ENCODE measurements at regions not wholly inside any gene's neighbourhood (a gene's known extent, or its start where the extent isn't known, plus 50 kb on each side); places are given as distances from the start of the nearest gene placed in this dataset.

GRCh38 chrX:20593402-20593801, 326.7 kb upstream of the RPS6KA3 start:
- TF ChIP-seq CTCF (IDR thresholded peaks at IDR 0.05; ENCODE audit: low read depth, low read length): no peak
- no peak for TF ChIP-seq POLR2A (IDR thresholded peaks at IDR 0.05; ENCODE audit: extremely low read depth, insufficient read length)

Measured in NB4 (cell line).